ENCODE measurements at regions not wholly inside any gene's neighbourhood (a gene's known extent, or its start where the extent isn't known, plus 50 kb on each side); places are given as distances from the start of the nearest gene placed in this dataset.

DNA sequence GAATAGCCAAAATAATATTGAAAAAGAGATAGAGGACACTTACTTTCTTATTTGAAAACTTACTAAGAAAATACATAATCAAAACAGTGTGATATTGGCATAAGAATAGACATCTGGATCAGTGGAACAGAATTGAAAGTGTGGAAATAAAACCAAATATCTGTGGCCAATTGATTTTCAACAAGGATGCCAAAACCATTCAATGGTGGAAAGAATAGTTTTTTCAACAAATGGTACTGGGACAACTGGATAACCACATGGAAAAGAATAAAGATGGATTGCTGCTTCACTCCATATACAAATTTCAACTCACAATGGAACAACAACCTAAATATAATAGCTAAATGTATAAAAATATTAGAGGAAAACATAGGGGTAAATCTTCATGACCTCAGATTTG lies 152.5 kb upstream of the GPR149 start:
- no peak overlapping the region for H3K4me3 Mint-ChIP-seq
- no peaks in the 10 kb centered on the region for H3K27me3 Mint-ChIP-seq (ENCODE audit: low read depth)
- POLR2A ChIA-PET = no interaction called here
- H3K27ac Mint-ChIP-seq = no peak overlapping the region
- no peaks in the 10 kb centered on the region for H3K9me3 Mint-ChIP-seq
- TF ChIP-seq, protein P1, sequence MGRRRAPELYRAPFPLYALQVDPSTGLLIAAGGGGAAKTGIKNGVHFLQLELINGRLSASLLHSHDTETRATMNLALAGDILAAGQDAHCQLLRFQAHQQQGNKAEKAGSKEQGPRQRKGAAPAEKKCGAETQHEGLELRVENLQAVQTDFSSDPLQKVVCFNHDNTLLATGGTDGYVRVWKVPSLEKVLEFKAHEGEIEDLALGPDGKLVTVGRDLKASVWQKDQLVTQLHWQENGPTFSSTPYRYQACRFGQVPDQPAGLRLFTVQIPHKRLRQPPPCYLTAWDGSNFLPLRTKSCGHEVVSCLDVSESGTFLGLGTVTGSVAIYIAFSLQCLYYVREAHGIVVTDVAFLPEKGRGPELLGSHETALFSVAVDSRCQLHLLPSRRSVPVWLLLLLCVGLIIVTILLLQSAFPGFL (CRISPR knock-in tag; IDR thresholded peaks at IDR 0.05; ENCODE audit: borderline replicate concordance) = no peak
- TF ChIP-seq ATF2 (CRISPR knock-in tag; IDR thresholded peaks at IDR 0.05; ENCODE audit: borderline replicate concordance, low read depth) = no peak
- TF ChIP-seq NFYB (CRISPR knock-in tag; conservative IDR thresholded peaks at IDR 0.05; ENCODE audit: low read depth) = no peak
- TF ChIP-seq, protein P2, sequence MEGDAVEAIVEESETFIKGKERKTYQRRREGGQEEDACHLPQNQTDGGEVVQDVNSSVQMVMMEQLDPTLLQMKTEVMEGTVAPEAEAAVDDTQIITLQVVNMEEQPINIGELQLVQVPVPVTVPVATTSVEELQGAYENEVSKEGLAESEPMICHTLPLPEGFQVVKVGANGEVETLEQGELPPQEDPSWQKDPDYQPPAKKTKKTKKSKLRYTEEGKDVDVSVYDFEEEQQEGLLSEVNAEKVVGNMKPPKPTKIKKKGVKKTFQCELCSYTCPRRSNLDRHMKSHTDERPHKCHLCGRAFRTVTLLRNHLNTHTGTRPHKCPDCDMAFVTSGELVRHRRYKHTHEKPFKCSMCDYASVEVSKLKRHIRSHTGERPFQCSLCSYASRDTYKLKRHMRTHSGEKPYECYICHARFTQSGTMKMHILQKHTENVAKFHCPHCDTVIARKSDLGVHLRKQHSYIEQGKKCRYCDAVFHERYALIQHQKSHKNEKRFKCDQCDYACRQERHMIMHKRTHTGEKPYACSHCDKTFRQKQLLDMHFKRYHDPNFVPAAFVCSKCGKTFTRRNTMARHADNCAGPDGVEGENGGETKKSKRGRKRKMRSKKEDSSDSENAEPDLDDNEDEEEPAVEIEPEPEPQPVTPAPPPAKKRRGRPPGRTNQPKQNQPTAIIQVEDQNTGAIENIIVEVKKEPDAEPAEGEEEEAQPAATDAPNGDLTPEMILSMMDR (IDR thresholded peaks at IDR 0.05) = no peak
- TF ChIP-seq GTF2I (CRISPR knock-in tag; conservative IDR thresholded peaks at IDR 0.05) = no peak
- TF ChIP-seq, protein P3, sequence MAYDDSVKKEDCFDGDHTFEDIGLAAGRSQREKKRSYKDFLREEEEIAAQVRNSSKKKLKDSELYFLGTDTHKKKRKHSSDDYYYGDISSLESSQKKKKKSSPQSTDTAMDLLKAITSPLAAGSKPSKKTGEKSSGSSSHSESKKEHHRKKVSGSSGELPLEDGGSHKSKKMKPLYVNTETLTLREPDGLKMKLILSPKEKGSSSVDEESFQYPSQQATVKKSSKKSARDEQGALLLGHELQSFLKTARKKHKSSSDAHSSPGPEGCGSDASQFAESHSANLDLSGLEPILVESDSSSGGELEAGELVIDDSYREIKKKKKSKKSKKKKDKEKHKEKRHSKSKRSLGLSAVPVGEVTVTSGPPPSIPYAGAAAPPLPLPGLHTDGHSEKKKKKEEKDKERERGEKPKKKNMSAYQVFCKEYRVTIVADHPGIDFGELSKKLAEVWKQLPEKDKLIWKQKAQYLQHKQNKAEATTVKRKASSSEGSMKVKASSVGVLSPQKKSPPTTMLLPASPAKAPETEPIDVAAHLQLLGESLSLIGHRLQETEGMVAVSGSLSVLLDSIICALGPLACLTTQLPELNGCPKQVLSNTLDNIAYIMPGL (CRISPR knock-in tag; IDR thresholded peaks at IDR 0.05) = no peak
- no peak for TF ChIP-seq ZNF138 (CRISPR knock-in tag; conservative IDR thresholded peaks at IDR 0.05)
- TF ChIP-seq PRRX2 (CRISPR knock-in tag; IDR thresholded peaks at IDR 0.05) = no peak
- no peak for TF ChIP-seq FOXJ3 (CRISPR knock-in tag; IDR thresholded peaks at IDR 0.05; ENCODE audit: borderline replicate concordance)
- TF ChIP-seq NFE2L1 (CRISPR knock-in tag; IDR thresholded peaks at IDR 0.05) = no peak
- no peak for TF ChIP-seq EMX1 (CRISPR knock-in tag; IDR thresholded peaks at IDR 0.05)
- TF ChIP-seq ZNF671 (CRISPR knock-in tag; IDR thresholded peaks at IDR 0.05) = no peak
- TF ChIP-seq ZNF396 (CRISPR knock-in tag; IDR thresholded peaks at IDR 0.05; ENCODE audit: borderline replicate concordance) = no peak
- TF ChIP-seq JAZF1 (CRISPR knock-in tag; IDR thresholded peaks at IDR 0.05) = no peak
- no peak for TF ChIP-seq ZNF232 (CRISPR knock-in tag; IDR thresholded peaks at IDR 0.05)
- TF ChIP-seq ZNF512 (CRISPR knock-in tag; IDR thresholded peaks at IDR 0.05; ENCODE audit: borderline replicate concordance) = no peak
- DNase-seq (ENCODE audit: low spot score) (no peak), ATAC-seq (no peak)
- H3K4me1 Mint-ChIP-seq = no peaks in the 10 kb centered on the region
- CTCF ChIA-PET = no interaction called here
- H3K36me3 Mint-ChIP-seq = no peaks in the 10 kb centered on the region

- POLR2A ChIA-PET = no interaction called here
- peaks cover 10% of the 10 kb centered on the region for H3K9me3 Mint-ChIP-seq
- ATAC-seq (no peak), DNase-seq (ENCODE audit: low spot score) (no peak)
- H3K4me1 Mint-ChIP-seq = no peaks in the 10 kb centered on the region
- H3K27me3 Mint-ChIP-seq (ENCODE audit: low read depth) = no peaks in the 10 kb centered on the region
- TF ChIP-seq ZNF396 (CRISPR knock-in tag; IDR thresholded peaks at IDR 0.05; ENCODE audit: borderline replicate concordance) (no peak), ZNF263 (CRISPR knock-in tag; IDR thresholded peaks at IDR 0.05; ENCODE audit: low read depth) (no peak), ZBTB43 (CRISPR knock-in tag; IDR thresholded peaks at IDR 0.05) (no peak), ZNF416 (CRISPR knock-in tag; IDR thresholded peaks at IDR 0.05) (no peak)
- TF ChIP-seq, protein P4, sequence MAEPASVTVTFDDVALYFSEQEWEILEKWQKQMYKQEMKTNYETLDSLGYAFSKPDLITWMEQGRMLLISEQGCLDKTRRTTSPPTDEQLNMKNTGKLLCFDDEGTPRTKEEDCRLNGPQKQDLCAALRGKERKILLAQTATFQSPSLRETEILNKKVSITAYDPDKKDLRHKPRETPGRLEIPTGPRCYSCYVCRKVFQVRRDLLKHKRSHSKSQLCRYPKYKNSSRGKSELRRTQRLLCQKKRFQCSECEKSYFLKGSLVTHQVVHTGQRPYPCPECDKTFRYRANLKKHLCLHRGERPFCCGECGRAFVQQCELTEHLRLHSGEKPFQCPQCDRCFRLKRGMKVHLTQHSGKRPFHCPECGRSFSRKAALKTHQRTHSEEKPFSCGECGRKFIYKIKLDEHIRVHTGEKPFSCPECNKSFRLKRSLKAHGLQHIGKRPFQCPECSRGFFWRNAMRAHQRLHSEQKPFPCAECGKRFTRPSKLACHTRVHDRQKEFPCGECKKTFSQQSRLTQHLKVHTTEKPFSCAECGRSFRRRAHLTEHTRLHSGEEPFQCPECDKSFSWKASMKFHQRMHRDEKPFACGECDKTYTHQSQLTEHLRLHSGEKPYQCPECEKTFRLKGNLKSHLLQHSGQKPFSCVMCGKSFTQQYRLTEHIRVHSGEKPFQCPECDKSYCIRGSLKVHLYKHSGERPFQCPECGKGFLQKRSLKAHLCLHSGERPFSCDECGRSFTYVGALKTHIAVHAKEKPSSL (CRISPR knock-in tag; conservative IDR thresholded peaks at IDR 0.05) = no peak
- TF ChIP-seq, protein P5, sequence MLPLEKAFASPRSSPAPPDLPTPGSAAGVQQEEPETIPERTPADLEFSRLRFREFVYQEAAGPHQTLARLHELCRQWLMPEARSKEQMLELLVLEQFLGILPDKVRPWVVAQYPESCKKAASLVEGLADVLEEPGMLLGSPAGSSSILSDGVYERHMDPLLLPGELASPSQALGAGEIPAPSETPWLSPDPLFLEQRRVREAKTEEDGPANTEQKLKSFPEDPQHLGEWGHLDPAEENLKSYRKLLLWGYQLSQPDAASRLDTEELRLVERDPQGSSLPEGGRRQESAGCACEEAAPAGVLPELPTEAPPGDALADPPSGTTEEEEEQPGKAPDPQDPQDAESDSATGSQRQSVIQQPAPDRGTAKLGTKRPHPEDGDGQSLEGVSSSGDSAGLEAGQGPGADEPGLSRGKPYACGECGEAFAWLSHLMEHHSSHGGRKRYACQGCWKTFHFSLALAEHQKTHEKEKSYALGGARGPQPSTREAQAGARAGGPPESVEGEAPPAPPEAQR (CRISPR knock-in tag; IDR thresholded peaks at IDR 0.05) = no peak
- TF ChIP-seq, protein P6, sequence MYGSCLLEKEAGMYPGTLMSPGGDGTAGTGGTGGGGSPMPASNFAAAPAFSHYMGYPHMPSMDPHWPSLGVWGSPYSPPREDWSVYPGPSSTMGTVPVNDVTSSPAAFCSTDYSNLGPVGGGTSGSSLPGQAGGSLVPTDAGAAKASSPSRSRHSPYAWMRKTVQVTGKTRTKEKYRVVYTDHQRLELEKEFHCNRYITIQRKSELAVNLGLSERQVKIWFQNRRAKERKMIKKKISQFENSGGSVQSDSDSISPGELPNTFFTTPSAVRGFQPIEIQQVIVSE (CRISPR knock-in tag; IDR thresholded peaks at IDR 0.05; ENCODE audit: borderline replicate concordance) = no peak
- CTCF ChIA-PET = no interaction called here
- no peak overlapping the region for H3K4me3 Mint-ChIP-seq
- no peak overlapping the region for H3K27ac Mint-ChIP-seq
- no peaks in the 10 kb centered on the region for H3K36me3 Mint-ChIP-seq
Measured at GRCh38 chr3:154571553-154572226, 141.7 kb upstream of the GPR149 start.

All from WTC11 (cell line).